ENCODE measurements at regions not wholly inside any gene's neighbourhood (a gene's known extent, or its start where the extent isn't known, plus 50 kb on each side); places are given as distances from the start of the nearest gene placed in this dataset.

GRCh38 chr1:30437059-30437576 is 286.3 kb downstream of the MATN1 start:
- no peak overlapping the region for H3K4me3 ChIP-seq (ENCODE audit: low read depth, low read length)
- TF ChIP-seq CTCF (IDR thresholded peaks at IDR 0.05; ENCODE audit: low read depth, low read length) = no peak

GRCh38 chr1:30427545-30427944 is 295.8 kb downstream of the MATN1 start:
- no peak for TF ChIP-seq CTCF (IDR thresholded peaks at IDR 0.05; ENCODE audit: low read depth, low read length)
- H3K4me3 ChIP-seq (ENCODE audit: low read depth, low read length) = no peak overlapping the region

- no peak for TF ChIP-seq CTCF (IDR thresholded peaks at IDR 0.05; ENCODE audit: low read depth, low read length)
- no peak overlapping the region for H3K4me3 ChIP-seq (ENCODE audit: low read depth, low read length)
Measured at GRCh38 chr1:30425046-30425445, 298.3 kb downstream of the MATN1 start.

- no peak overlapping the region for H3K4me3 ChIP-seq (ENCODE audit: low read depth, low read length)
- TF ChIP-seq CTCF (IDR thresholded peaks at IDR 0.05; ENCODE audit: low read depth, low read length) = no peak
Measured at GRCh38 chr1:30423570-30423969, 299.8 kb downstream of the MATN1 start.

- TF ChIP-seq CTCF (IDR thresholded peaks at IDR 0.05; ENCODE audit: low read depth, low read length) = no peak
- no peak overlapping the region for H3K4me3 ChIP-seq (ENCODE audit: low read depth, low read length)
Measured at GRCh38 chr1:30422251-30422650, 301.1 kb downstream of the MATN1 start.

GRCh38 chr1:30420519-30421050 is 302.8 kb downstream of the MATN1 start:
- no peak overlapping the region for H3K4me3 ChIP-seq (ENCODE audit: low read depth, low read length)
- TF ChIP-seq CTCF (IDR thresholded peaks at IDR 0.05; ENCODE audit: low read depth, low read length) = no peak

GRCh38 chr1:30419831-30420230 is 303.6 kb downstream of the MATN1 start:
- H3K4me3 ChIP-seq (ENCODE audit: low read depth, low read length) = no peak overlapping the region
- TF ChIP-seq CTCF (IDR thresholded peaks at IDR 0.05; ENCODE audit: low read depth, low read length) = no peak

Measured in WI38 (cell line).